HG02970 (cell line): ENCODE measurements at regions not wholly inside any gene's neighbourhood (a gene's known extent, or its start where the extent isn't known, plus 50 kb on each side); places are given as distances from the start of the nearest gene placed in this dataset.

ENCODE experiments used
- ATAC-seq: cut with Tn5 transposase; IDR thresholded peaks from one replicate; pipeline ENCODE4 v1.9.1; 2021; ENCODE audit warnings: mild to moderate bottlenecking, moderate library complexity, moderate number of reproducible peaks; ENCODE audit not compliant: unreplicated experiment, low FRiP score

DNA sequence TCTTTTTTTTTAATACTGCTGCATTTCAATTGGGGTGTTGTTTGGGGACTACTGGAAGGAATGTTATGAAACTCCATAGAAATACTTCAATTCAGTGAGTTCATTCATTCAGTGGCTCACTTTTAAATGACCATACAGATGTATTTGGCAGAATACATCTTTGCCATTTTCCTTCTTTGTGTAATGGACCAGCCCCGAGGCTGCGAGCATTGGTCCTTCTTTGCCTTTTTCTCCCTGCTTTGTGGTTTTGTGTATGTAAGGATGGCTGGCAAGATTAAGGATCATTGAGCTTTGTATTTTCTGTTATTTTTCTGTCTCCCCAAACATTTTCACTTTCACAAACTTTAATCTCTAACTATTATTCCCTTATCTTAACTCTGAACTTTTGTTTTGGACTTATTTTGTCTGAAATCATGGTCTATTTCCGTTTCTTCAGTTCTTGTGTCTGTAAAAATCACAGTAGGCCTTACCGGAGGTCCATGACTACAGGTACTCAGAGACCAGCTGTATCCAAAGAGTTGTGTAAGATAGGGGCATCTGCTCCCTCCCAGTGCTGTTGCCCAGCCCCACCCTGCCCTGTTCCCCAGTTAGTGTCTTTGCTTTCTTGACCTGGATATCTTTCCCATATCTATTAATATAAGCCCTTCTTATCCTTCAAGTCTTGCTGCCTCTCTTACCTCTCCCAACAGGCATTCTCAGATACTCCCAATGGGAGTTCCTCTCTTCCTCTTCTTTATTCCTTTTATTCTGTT lies 154.3 kb upstream of the DMRT1 start:
- no peak for ATAC-seq

DNA sequence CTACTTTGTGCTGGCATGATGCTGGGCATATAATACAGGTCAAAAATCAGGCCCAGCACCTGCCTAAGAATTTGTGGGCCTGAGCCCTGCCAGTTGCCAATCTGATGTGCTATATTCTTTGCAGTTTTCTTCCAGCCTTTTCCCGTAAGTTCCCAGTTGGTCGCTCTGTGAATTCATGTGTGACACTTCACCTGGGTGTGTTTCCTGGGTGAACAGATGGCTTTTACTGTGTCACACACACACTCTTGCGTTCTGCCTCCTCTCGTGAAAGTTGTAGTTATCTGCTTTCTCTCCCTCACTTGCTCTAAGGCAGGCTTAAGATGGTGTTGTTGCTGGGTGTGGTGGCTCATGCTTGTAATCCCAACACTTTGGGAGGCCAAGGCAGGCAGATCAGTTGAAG lies 153.5 kb upstream of the DMRT1 start:
- ATAC-seq = no peak

DNA sequence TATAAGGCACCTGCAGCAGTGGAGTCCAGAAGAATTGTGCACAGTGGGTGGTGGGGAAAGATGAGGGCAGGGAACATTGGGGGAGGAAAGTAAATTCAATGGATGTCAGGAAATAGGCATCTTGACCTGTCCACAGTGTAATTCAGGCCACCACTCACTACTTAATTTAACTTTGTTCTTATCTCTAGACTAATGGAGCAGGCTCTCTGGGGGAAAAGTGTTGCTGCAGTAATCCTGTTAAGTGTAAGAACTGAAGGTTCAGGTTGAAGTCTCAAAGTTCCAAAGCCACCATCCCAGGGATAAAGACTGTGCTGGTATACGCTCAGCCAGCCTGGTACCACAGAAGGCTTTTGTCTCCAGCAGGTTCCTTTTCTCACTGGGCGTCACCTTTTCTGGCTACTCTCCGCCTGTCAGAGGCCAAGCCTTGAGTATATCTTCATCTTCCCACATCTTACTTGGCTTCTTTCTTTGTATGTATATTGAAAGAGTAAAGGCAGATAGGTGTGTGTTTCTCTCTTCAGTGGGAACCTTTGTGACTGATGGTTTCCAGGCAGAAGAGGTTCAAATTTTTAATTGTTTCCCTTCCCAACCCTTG lies 150.9 kb upstream of the DMRT1 start:
- ATAC-seq = no peak

DNA sequence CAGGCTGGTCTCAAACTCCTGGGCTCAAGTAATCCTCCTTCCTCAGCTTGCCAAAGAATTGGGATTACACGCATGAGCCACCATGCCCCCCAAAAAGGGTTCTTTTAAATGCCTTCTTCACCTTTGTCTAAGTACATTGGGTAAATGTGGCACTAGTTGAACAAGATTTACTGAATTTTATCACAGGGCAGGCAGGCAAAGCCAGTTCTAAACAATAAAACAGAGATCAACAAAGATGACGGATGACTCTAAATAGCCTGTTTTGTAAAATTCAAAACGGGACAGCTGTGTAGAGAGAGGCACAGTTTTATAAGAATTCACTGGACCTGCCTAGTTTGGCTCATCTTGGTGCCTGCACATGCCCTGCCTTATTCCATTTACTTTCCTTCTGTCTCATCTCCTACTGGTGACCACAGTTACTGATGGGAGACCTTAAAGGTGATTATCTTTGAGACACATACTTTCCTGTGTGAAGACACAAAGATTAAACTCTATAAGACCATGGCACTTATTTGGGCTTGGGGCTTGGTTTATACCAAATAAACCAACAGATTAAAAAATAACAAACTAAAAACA lies 149.6 kb upstream of the DMRT1 start:
- ATAC-seq = no peak

DNA sequence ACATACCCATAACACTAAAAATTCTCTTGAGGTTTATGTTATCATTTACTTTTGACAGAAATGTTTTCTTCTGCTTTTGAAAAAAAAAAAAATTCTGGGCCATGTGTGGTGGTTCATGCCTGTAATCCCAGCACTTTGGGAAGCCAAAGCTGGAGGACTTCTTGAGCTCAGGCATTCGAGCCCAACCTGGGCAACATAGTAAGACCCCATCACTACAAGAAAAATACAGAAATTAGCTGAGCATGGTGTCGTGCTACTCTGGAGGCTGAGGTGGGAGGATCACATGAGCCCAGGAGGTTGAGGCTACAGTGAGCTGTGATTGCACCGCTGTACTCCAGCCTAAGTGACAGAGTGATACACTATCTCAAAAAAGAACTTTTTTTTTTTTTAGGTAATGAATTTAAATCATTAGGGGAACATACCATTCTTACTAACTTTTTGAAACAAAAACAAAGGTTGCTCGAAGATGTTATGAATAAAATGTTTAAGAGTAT lies 148.8 kb upstream of the DMRT1 start:
- ATAC-seq = no peak

DNA sequence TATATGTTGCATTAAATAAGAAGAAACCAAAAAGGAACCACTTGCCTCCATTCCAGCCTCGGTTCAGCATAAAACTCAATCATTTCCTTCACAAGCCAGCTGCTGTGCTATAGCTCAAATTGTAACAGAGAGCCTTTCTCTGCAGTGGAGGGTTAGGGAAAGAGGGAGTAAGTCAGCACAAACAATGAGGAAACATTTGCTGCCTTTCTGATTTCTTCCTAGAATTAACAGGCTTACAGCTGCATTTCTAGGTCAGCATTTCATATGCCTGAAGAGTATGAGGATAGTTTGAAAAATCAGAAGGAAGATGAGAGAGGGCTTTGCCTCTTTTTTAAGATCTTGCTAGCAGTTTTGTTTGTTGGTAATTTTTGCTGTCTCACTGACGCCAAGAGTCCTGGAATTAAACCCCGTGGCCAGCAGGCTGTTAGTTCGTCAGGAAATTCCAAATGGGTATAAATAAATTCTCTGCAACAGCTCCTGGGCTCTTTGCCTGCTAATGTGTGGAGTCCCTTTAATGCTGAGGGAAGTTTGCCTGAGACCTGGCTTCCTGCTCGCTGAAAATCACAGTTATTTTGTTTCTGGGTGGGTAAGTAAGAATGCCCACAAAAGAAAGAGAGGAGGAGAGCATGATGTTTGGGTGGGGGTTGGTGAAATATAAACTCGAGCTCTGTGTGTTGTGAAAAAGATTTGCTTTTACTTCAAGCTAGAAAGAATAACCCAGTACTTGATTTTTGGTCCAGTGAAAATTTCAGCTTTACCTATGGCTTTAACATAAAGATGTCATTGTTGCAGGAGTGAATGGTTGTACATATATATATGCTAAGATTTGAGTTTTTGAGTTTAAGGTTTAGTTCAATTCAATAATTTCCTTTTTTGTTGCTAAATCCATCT lies 148.1 kb upstream of the DMRT1 start:
- no peak for ATAC-seq

DNA sequence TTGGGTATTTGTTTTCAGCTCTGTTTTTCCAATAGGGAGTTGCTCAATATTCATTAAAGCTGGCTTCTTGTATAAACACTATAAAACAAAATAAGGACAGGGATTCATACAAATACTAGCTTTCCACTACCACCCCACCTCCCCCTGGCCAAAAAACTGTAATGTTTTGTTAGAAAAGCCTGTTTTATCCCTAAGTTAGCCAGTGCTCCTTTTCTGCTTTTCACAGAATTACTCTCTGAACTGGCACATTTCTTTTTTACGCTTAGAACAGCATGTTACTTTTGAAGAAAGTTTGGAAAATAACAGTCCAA lies 147.4 kb upstream of the DMRT1 start:
- no peak for ATAC-seq

DNA sequence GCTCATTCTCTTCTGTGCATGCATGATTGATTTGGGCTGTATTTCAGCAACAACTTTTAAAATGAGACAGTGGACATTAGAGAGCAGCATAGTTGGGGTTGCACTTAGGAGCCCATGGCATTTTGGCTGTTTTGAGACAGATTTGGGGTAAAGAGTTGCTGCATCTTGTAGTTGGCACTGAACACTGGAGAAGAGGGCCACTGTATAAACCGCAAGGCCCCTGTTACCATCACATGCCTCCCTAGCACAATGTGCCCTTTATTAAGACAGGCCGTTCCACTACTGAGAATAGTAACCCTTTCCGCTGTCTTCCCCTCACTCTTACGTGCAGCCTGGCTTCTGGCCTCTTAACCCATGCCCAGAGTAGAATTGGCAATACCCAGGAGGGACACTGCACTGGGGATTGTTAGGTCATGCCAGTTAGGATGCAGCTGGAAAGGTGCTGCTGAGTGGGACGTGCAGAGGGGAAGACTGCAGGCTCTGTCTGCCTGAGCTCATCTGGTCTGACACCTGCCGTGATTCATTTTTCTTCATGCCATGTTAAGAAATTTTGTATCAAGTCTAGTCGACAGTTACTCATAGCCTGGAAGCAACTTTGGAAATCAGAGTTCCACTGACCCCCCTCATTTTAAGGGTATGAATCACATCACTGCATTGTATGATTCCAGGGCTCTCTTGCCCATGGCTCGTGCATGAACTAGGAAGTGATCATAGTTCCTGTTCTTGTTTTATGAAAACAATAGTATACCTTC lies 146.9 kb upstream of the DMRT1 start:
- ATAC-seq = no peak

DNA sequence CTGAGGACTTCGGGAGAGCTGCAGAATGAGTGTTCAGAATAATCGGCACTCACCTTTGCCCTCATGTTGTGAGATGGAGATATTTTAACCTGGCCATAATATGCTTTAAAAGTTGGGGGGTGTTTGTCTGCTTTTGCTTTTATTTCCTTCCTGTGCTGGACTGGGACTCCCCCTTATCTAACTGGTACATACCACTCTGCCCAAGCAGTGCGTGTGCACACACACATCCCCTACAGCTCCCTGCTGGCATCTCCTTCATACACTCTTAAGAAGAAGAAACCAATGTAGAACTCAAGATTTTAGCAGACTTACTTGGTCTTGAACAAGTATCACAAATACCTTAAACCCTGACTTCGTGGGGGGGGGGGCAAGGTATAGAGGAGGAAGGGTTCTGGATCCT lies 146.2 kb upstream of the DMRT1 start:
- no peak for ATAC-seq

DNA sequence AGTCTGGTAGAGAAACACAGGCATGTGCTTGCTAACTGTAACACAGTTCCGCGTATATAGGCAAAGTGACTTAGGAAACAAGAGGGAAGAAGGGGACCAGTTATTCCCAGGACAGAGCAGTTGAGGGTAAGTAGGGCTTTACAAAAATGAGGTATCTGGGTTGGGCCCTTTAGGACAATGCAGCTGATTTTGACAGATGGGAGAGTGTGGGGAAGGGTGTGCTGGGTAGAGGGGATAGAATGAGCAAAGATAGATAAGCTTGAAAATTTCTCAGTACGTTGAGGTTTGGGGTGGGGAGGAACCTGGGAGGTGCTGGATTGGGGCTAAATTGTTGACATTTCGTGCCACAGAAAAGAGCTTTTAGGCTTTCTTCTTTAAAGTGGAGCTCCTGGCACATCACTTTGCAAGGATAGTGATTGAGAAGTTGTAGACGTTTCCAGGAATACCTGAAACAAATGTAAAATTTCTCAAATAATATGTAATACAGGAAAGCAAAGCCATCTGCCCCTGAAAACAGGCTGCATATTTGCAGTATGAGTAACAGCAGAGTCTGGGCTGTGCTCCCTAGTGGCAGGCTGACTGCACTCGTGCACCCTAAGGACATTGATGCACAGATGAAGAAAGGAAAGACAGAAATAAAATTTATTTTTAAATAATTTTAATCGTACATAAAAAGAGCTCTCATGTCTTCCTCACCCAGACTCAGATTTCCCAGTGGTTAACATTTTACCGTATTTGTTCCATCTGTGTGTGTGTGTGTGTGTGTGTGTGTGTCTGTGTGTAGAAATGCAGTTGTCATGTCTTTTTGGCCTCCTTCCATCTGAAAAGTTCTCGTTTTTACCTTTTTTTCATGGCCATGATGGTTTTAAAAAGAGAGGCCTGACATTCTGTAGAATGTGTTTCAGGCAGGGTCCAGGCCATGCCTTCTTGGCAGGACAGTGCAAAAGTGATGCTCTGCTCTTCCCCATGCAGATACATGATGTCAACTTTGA lies 144.9 kb upstream of the DMRT1 start:
- no peak for ATAC-seq

DNA sequence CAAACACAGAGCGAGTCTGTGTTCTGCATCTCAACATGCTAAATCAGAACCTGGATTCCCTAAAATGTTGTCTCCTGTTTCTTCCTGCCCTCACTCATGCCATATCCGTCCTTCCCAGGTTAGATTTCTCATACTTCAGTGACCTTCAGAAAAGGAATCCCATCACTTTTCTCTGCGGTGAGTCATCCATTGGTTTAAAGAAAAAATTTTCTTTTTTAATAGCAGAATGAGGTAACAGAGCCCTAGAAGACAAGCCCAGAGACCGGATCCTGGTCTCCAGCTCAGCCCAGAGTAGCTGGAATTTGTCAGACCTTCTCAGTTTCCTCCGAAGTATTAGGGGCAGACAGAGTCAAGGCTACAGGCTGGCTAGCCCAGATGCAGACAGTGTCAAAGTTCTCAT lies 143.2 kb upstream of the DMRT1 start:
- ATAC-seq = no peak

DNA sequence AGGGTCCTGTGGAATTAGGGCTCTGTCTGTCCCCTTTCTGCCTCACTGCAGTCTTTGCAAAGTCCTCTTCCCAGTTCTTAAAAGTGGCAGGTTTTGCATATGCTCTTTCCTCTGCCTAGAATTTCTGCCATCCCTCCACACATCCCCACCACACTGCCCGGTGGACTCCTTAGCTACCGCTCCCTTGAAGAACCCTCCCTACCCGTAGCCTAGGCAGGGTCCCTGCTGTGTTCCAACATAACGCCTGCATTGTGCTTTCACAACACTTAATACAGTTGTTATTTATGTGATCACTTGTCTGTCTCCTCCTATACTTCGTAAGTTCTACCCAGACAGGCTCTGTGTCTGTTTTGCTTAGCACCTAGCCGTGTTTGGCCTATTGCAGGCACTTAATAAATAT lies 142.5 kb upstream of the DMRT1 start:
- ATAC-seq = no peak

DNA sequence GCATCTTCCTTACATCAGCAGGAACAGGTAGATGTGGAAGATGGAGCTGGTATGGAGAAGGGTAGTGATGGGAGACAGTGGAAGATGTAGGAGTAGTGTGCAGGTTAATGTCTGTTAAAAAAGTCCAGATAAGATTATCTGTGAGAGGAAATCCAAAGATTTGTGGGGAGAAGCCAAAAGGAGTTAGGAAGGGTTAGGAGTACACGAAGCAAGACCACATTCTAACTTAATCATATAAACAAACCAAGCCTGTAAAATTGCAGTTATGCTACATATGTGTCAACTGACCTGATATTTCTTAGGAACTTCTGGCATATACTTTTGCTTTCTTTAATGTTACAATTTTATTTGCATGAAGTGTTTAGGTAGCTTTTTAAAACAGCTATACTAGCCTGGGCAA lies 142.1 kb upstream of the DMRT1 start:
- ATAC-seq = no peak

DNA sequence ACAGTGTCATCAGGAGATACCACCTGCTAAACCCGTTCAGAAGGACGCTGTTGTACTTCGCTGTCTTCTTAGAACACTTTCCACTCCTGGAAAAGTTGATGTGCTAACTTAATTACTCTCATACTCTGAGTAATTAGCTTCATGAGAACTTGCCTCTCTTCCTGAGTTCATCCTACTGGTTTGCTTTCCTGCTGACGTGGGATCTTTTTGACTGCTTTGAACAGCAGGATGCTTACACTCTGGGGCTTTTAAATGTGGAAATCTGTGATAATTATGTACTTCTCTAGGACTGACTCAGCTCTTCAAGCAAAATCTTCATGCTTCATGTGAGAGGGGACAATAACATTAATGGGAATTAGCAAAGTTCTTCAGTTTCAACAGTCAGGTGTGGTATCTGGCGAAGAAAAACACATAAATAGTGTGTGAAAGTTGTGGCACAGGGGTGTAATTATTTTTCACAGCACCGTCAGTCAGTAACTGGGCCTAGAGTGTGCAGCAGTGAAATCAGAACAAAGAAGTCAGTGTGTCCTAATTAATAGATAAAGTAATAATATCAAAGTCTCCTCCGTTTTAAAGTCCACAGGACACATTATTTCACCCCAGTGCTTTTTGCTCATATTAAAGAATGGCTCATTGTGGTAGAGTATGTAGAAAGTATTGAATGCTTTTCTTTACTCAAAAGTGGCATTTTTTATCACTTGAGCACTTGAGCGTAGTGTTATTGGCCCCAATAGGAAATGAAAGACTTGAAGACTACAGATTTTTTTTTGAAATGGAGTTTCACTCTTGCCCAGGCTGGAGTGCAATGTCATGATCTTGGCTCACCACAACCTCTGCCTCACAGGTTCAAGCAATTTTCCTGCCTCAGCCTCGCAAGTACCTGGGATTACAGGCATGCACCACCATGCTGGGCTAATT lies 140.9 kb upstream of the DMRT1 start:
- ATAC-seq = no peak

DNA sequence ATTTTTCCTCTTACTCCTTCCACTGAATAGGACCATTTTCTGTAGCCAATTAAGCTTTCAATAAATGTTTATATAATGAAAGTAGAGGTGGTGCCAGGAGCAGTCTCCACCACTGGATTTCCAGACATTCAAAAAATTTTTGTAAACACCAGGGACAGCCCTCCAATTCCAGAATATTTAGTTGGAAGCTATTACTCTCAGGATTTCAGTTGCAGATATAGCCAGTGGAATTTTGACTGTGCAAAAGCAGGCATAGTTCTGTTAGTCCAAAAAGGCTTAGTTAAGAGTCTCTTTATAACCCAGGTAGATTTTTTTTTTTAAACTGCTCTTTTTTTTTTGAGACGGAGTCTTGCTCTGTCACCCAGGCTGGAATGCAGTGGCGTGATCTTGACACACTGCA lies 138.1 kb upstream of the DMRT1 start:
- ATAC-seq = no peak

DNA sequence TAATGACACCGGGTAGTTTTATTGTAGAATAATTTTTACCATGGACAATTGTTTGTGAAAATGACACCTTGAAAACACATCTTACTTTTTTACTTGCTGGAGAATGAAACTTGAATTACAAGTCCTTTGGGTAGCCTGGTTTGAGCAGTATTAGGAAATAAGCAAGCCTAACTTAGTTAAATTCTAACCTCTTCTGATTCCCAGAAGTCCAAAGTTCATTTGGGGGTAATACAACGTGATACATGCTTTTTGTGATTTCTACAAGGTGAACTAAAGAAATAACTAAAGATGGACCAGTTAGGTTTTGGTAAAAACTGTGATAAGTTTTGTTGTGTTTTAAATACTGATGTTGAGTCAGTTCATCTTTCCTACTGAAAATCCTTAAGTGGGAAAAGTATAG lies 135.4 kb upstream of the DMRT1 start:
- ATAC-seq = no peak

DNA sequence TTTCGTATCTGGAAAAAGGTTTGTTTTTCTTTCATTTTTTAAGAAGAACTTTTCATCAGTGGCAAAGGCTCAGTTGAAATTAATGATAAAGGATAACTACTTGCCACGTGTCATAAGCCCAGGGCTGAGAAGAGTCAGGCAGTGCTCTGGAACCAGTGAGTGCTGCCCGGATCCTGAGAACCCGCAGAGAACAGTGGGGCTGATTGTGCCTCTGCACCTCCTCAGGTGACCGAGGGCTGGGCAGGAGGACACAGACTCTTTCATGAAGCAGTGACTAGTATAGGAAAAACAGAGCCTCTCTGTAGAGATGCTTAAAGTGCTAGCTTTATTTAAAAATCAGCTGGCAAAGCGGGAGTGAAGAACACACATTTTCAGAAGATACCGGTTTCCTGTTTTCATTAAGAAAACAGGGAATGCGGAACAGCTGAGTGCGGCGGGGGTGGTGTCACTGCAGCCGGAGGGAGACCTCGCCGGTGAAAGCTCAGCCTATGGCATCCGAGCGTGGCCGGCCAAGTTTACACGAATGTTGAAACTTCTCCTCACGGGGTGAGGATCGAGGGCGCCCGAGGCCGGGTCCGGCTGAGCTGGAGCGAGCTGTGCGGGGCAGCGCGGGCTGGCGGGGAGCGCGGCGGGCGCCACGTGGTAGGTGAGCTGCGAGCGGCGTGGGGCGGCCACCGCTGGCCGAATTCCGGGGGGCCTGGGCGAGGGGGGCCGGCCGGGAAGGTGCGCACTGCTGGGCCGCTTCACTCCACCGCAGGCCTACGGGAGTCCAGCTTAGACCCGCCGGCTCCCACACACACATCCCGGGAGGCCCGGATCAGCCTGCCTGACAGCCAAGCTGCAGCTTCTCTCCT lies 134.7 kb upstream of the DMRT1 start:
- peak; percentile 55 for ATAC-seq
